ENCODE measurements at regions not wholly inside any gene's neighbourhood (a gene's known extent, or its start where the extent isn't known, plus 50 kb on each side); places are given as distances from the start of the nearest gene placed in this dataset.
"Not testable (repeated sequence)": the region's sequence is repeated elsewhere in the genome, so short reads cannot be mapped to it uniquely, and the experiment has no call there.

- ChIA-PET POLR2A (no interaction called here), CTCF (no interaction called here)
- Mint-ChIP-seq H3K9me3 (peaks cover 11% of the 10 kb centered on the region), H3K4me3 (no peak overlapping the region), H3K4me1 (no peaks in the 10 kb centered on the region), H3K27me3 (ENCODE audit: low read depth) (peaks cover 3% of the 10 kb centered on the region), H3K27ac (no peak overlapping the region), H3K36me3 (peaks cover 12% of the 10 kb centered on the region)
- DNase-seq (ENCODE audit: low spot score) (no peak), ATAC-seq (no peak)
- no peak for TF ChIP-seq ZNF425 (CRISPR knock-in tag; conservative IDR thresholded peaks at IDR 0.05)
- TF ChIP-seq JAZF1 (CRISPR knock-in tag; IDR thresholded peaks at IDR 0.05) = no peak
- TF ChIP-seq SMAD3 (CRISPR knock-in tag; IDR thresholded peaks at IDR 0.05; ENCODE audit: borderline replicate concordance) = no peak
- TF ChIP-seq PRDM15 (CRISPR knock-in tag; IDR thresholded peaks at IDR 0.05) = no peak
- no peak for TF ChIP-seq PRRX2 (CRISPR knock-in tag; IDR thresholded peaks at IDR 0.05)
- TF ChIP-seq ERG (CRISPR knock-in tag; IDR thresholded peaks at IDR 0.05) = no peak
- TF ChIP-seq AR (CRISPR knock-in tag; IDR thresholded peaks at IDR 0.05) = no peak
Observed at GRCh38 chr1:38648417-38648816, 211.2 kb downstream of the RRAGC start.

- DNase-seq (ENCODE audit: low spot score); H3K4me1 Mint-ChIP-seq; H3K27ac Mint-ChIP-seq; POLR2A ChIA-PET; H3K27me3 Mint-ChIP-seq (ENCODE audit: low read depth); ATAC-seq; CTCF ChIA-PET; H3K4me3 Mint-ChIP-seq: not testable (repeated sequence)
- Mint-ChIP-seq H3K9me3 (peaks cover 17% of the 10 kb centered on the region), H3K36me3 (peaks cover 12% of the 10 kb centered on the region)
Observed at GRCh38 chr1:38647341-38647740, 212.2 kb downstream of the RRAGC start.

GRCh38 chr1:38644092-38644491 is 215.5 kb downstream of the RRAGC start:
- CTCF ChIA-PET = no interaction called here
- peaks cover 5% of the 10 kb centered on the region for H3K27me3 Mint-ChIP-seq (ENCODE audit: low read depth)
- TF ChIP-seq NFATC4 (CRISPR knock-in tag; IDR thresholded peaks at IDR 0.05) (no peak), ZNF138 (CRISPR knock-in tag; conservative IDR thresholded peaks at IDR 0.05) (no peak), GABPB1 (CRISPR knock-in tag; IDR thresholded peaks at IDR 0.05) (no peak), KAT7 (CRISPR knock-in tag; IDR thresholded peaks at IDR 0.05; ENCODE audit: borderline replicate concordance) (no peak), ESRRA (CRISPR knock-in tag; IDR thresholded peaks at IDR 0.05; ENCODE audit: borderline replicate concordance) (no peak), NR2C2 (CRISPR knock-in tag; IDR thresholded peaks at IDR 0.05) (no peak), ZNF263 (CRISPR knock-in tag; IDR thresholded peaks at IDR 0.05; ENCODE audit: low read depth) (no peak), ARID4B (CRISPR knock-in tag; IDR thresholded peaks at IDR 0.05; ENCODE audit: borderline replicate concordance) (no peak), AR (CRISPR knock-in tag; IDR thresholded peaks at IDR 0.05) (no peak)

More at GRCh38 chr1:38644092-38644491, 215.5 kb downstream of the RRAGC start:
- POLR2A ChIA-PET = no interaction called here
- Mint-ChIP-seq H3K4me1 (no peaks in the 10 kb centered on the region), H3K36me3 (peaks cover 12% of the 10 kb centered on the region), H3K9me3 (peaks cover 32% of the 10 kb centered on the region), H3K4me3 (no peak overlapping the region), H3K27ac (no peak overlapping the region)
- no peak for ATAC-seq
- DNase-seq (ENCODE audit: low spot score) = no peak

All from WTC11 (cell line).